ENCODE measurements at regions not wholly inside any gene's neighbourhood (a gene's known extent, or its start where the extent isn't known, plus 50 kb on each side); places are given as distances from the start of the nearest gene placed in this dataset.
A peak's percentile ranks its signal among the peaks of the same experiment; 100 is the strongest.
"Not testable (repeated sequence)": the region's sequence is repeated elsewhere in the genome, so short reads cannot be mapped to it uniquely, and the experiment has no call there.

- no peak for DNase-seq
- no peak overlapping the region for H3K4me3 Mint-ChIP-seq
- peaks cover 26% of the 10 kb centered on the region for H3K27me3 Mint-ChIP-seq (ENCODE audit: low read depth, poor library complexity)
- no peaks in the 10 kb centered on the region for H3K36me3 Mint-ChIP-seq (ENCODE audit: low read depth)
- peaks cover 22% of the 10 kb centered on the region for H3K4me1 Mint-ChIP-seq
- TF ChIP-seq, protein P1, sequence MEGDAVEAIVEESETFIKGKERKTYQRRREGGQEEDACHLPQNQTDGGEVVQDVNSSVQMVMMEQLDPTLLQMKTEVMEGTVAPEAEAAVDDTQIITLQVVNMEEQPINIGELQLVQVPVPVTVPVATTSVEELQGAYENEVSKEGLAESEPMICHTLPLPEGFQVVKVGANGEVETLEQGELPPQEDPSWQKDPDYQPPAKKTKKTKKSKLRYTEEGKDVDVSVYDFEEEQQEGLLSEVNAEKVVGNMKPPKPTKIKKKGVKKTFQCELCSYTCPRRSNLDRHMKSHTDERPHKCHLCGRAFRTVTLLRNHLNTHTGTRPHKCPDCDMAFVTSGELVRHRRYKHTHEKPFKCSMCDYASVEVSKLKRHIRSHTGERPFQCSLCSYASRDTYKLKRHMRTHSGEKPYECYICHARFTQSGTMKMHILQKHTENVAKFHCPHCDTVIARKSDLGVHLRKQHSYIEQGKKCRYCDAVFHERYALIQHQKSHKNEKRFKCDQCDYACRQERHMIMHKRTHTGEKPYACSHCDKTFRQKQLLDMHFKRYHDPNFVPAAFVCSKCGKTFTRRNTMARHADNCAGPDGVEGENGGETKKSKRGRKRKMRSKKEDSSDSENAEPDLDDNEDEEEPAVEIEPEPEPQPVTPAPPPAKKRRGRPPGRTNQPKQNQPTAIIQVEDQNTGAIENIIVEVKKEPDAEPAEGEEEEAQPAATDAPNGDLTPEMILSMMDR (IDR thresholded peaks at IDR 0.05) = no peak
- no peaks in the 10 kb centered on the region for H3K9me3 Mint-ChIP-seq
- H3K27ac Mint-ChIP-seq = no peak overlapping the region
Observed at GRCh38 chr20:5484346-5484745, 126.5 kb downstream of the GPCPD1 start.

DNA sequence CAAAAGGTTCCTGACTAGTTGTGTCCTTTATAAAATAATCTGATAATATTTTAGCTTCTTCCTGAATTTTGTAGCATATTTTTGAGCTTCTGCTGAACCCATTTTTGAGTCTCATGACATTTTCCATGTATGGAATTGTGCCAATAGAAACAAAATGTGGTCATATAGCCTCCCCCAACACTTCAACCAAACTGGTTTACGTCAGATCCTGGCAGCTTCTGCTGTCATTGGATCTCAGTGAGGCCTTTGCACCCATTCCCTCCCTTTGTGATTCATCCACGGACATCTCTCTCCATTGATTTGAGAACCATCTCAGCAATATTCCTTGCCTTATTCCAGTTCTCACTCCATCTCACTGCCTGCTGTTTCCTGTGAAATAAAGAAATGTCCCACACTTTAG, 128.0 kb downstream of the GPCPD1 start:
- H3K27me3 Mint-ChIP-seq (ENCODE audit: low read depth, poor library complexity) = peaks cover 21% of the 10 kb centered on the region
- no peak for DNase-seq

DNA sequence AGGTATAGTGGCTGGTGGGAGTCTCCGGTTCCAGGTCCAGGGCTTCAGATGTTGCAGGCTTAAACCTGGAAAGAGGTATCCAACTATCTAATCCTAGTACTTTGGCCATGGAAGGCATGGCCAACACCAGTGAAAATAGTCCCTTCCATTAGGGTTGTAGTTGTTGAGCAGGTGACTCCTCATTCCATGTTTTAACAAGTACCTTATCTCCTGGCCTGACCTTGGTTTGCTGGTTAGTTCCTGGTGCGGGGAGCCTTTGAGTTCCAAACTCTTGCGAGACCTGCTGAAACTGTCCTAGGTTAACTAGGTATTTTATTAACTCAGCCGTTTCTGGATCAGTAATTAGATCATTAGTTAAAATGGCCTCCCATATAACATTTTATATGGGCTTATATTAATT, 128.9 kb downstream of the GPCPD1 start:
- TF ChIP-seq, protein P1 (IDR thresholded peaks at IDR 0.05) = no peak
- DNase-seq = no peak
- Mint-ChIP-seq H3K36me3 (ENCODE audit: low read depth) (no peaks in the 10 kb centered on the region), H3K4me1 (peaks cover 13% of the 10 kb centered on the region), H3K27ac (no peak overlapping the region), H3K4me3 (no peak overlapping the region), H3K9me3 (no peaks in the 10 kb centered on the region), H3K27me3 (ENCODE audit: low read depth, poor library complexity) (peaks cover 22% of the 10 kb centered on the region)

More for the DNA sequence above, 128.0 kb downstream of the GPCPD1 start:
- H3K9me3 Mint-ChIP-seq = no peaks in the 10 kb centered on the region
- TF ChIP-seq, protein P1 (IDR thresholded peaks at IDR 0.05) = no peak
- H3K4me1 Mint-ChIP-seq = peaks cover 14% of the 10 kb centered on the region
- H3K36me3 Mint-ChIP-seq (ENCODE audit: low read depth) = no peaks in the 10 kb centered on the region
- no peak overlapping the region for H3K4me3 Mint-ChIP-seq
- no peak overlapping the region for H3K27ac Mint-ChIP-seq

- Mint-ChIP-seq H3K27ac (no peak overlapping the region), H3K36me3 (ENCODE audit: low read depth) (no peaks in the 10 kb centered on the region), H3K9me3 (no peaks in the 10 kb centered on the region), H3K4me3 (no peak overlapping the region), H3K27me3 (ENCODE audit: low read depth, poor library complexity) (peaks cover 19% of the 10 kb centered on the region), H3K4me1 (peaks cover 13% of the 10 kb centered on the region)
- DNase-seq = no peak
- TF ChIP-seq, protein P1 (IDR thresholded peaks at IDR 0.05) = no peak
Observed at GRCh38 chr20:5480824-5481600, 129.8 kb downstream of the GPCPD1 start.

GRCh38 chr20:5474646-5475550, 135.9 kb downstream of the GPCPD1 start:
- DNase-seq = no peak
- TF ChIP-seq, protein P1 (IDR thresholded peaks at IDR 0.05) = no peak
- Mint-ChIP-seq H3K27me3 (ENCODE audit: low read depth, poor library complexity) (peaks cover 9% of the 10 kb centered on the region), H3K4me1 (no peaks in the 10 kb centered on the region), H3K27ac (peak overlapping the region; percentile 48), H3K4me3 (no peak overlapping the region), H3K36me3 (ENCODE audit: low read depth) (no peaks in the 10 kb centered on the region), H3K9me3 (no peaks in the 10 kb centered on the region)

DNA sequence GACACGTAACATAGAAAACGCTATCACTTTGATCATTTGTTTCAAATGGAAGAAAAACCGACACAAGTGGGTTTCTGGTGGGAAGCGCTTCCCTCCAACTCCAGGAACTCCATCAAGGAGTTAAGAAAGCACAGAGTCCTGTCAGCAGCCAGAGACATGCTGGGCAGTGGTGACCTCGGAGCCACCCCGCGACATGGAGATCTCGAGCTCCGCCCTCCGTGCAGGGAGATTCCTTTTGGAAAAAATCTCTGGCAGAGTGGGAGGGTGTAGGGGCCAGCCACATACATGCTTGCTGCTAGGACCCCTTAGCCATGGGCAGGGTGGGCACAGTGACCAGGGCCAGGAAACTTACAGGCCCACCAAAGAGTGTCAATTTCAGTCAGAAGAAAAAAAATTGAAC, 138.9 kb downstream of the GPCPD1 start:
- H3K9me3 Mint-ChIP-seq; DNase-seq; H3K36me3 Mint-ChIP-seq (ENCODE audit: low read depth); H3K4me3 Mint-ChIP-seq; H3K27me3 Mint-ChIP-seq (ENCODE audit: low read depth, poor library complexity); H3K27ac Mint-ChIP-seq: not testable (repeated sequence)
- H3K4me1 Mint-ChIP-seq = peaks cover 12% of the 10 kb centered on the region

Data from nephron progenitor cell (in vitro differentiated cells).